CD14-positive monocyte (primary cell): ENCODE measurements at regions not wholly inside any gene's neighbourhood (a gene's known extent, or its start where the extent isn't known, plus 50 kb on each side); places are given as distances from the start of the nearest gene placed in this dataset.

Experiments
- DNase-seq, 3 donors: peaks; one replicate each; pipeline ENCODE4 v3.0.0-alpha.2; 2011 to 2022
- H2AFZ ChIP-seq: 2 replicates; pipeline ENCODE4 v1.6.0; 2012; ENCODE audit warnings: mild to moderate bottlenecking, low read depth, low read length, inconsistent platforms; ENCODE audit not compliant: insufficient read depth, poor library complexity, severe bottlenecking
- H3K27ac ChIP-seq, 2 donors: 1 replicate in 1 of 2; 2 replicates in 1 of 2; pipeline ENCODE4 v1.5.1; 2012 to 2013; ENCODE audit warnings: low read length in 2 of 2, control low read depth in 1 of 2, inconsistent platforms in 1 of 2, low read depth in 1 of 2, mild to moderate bottlenecking in 1 of 2
- H3K27me3 ChIP-seq, 2 donors: one replicate each; pipeline versions ENCODE4 v1.6.0 to v1.6.1; 2011 to 2013; ENCODE audit warnings: low read length in 2 of 2; ENCODE audit not compliant: control insufficient read depth in 2 of 2, insufficient read depth in 2 of 2
- H3K36me3 ChIP-seq, 2 donors: replicated peaks in 1 of 2; 1 replicate in 1 of 2; 2 replicates in 1 of 2; pipeline versions ENCODE4 v1.5.1 to v1.6.1; 2012 to 2013; ENCODE audit warnings: low read length in 2 of 2, control low read depth in 1 of 2, inconsistent platforms in 1 of 2, mild to moderate bottlenecking in 1 of 2; ENCODE audit not compliant: insufficient read depth in 2 of 2, control insufficient read depth in 1 of 2
- H3K4me1 ChIP-seq, 2 donors: 1 replicate in 1 of 2; 2 replicates in 1 of 2; pipeline versions ENCODE4 v1.5.1 to v1.6.1; 2012 to 2013; ENCODE audit warnings: low read length in 2 of 2, control low read depth in 1 of 2, inconsistent platforms in 1 of 2, mild to moderate bottlenecking in 1 of 2, moderate library complexity in 1 of 2; ENCODE audit not compliant: insufficient read depth in 2 of 2, control insufficient read depth in 1 of 2
- H3K4me2 ChIP-seq: replicated peaks from 2 replicates; pipeline ENCODE3; 2012; ENCODE audit warnings: low read length, moderate library complexity, mild to moderate bottlenecking; ENCODE audit not compliant: poor library complexity, severe bottlenecking; ENCODE audit errors: extremely low read depth
- H3K4me3 ChIP-seq, 3 experiments: fragments of 200-600 bp in 1 of 3; sonication (generic) in 1 of 3; replicated peaks in 1 of 3; 1 replicate in 2 of 3; 2 replicates in 1 of 3; pipeline ENCODE4 v1.5.1; 2011 to 2013; ENCODE audit warnings: low read length in 3 of 3, mild to moderate bottlenecking in 3 of 3, control low read depth in 2 of 3, low read depth in 2 of 3, inconsistent platforms in 1 of 3, moderate library complexity in 1 of 3
- H3K79me2 ChIP-seq: 2 replicates; pipeline ENCODE4 v1.6.0; 2012; ENCODE audit warnings: mild to moderate bottlenecking, control low read depth, inconsistent platforms, low read length, moderate library complexity; ENCODE audit not compliant: insufficient read depth
- H3K9ac ChIP-seq: 2 replicates; pipeline ENCODE4 v1.6.0; 2017; ENCODE audit warnings: low read length, mild to moderate bottlenecking; ENCODE audit not compliant: insufficient read depth, poor library complexity, severe bottlenecking
- H3K9me3 ChIP-seq, 2 donors: replicated peaks in 1 of 2; 1 replicate in 1 of 2; 2 replicates in 1 of 2; pipeline versions ENCODE4 v1.5.1 to v1.6.1; 2012 to 2013; ENCODE audit warnings: low read length in 2 of 2, control low read depth in 1 of 2; ENCODE audit not compliant: control insufficient read depth in 1 of 2, insufficient read depth in 1 of 2
- H4K20me1 ChIP-seq: 2 replicates; pipeline ENCODE4 v1.6.0; 2012; ENCODE audit warnings: mild to moderate bottlenecking, low read length, control low read depth, moderate library complexity; ENCODE audit not compliant: insufficient read depth
- H3K27ac Mint-ChIP-seq, 7 donors: one replicate each; pipeline ENCODE4 v1.8.0; 2020; ENCODE audit warnings: mild to moderate bottlenecking in 7 of 7, mixed read lengths in 7 of 7, moderate library complexity in 6 of 7, inconsistent platforms in 2 of 7
- H3K27me3 Mint-ChIP-seq, 3 donors: one replicate each; pipeline ENCODE4 v1.8.0; 2021 to 2022; ENCODE audit warnings: low read depth in 3 of 3, mild to moderate bottlenecking in 3 of 3, mixed read lengths in 3 of 3, moderate library complexity in 3 of 3, inconsistent platforms in 1 of 3
- H3K36me3 Mint-ChIP-seq, 2 donors: one replicate each; pipeline ENCODE4 v1.8.0; 2020; ENCODE audit warnings: mixed read lengths in 2 of 2, inconsistent platforms in 1 of 2, mild to moderate bottlenecking in 1 of 2
- H3K4me1 Mint-ChIP-seq: one replicate; pipeline ENCODE4 v1.8.0; 2020; ENCODE audit warnings: mild to moderate bottlenecking, mixed read lengths
- H3K4me3 Mint-ChIP-seq, 2 donors: one replicate each; pipeline ENCODE4 v1.8.0; 2020; ENCODE audit warnings: mild to moderate bottlenecking in 2 of 2, mixed read lengths in 2 of 2, moderate library complexity in 1 of 2
- H3K9me3 Mint-ChIP-seq, 7 donors: one replicate each; pipeline ENCODE4 v1.8.0; 2020 to 2022; ENCODE audit warnings: mixed read lengths in 7 of 7, mild to moderate bottlenecking in 6 of 7, moderate library complexity in 6 of 7, inconsistent platforms in 2 of 7
- CTCF ChIP-seq: fragments of 200-600 bp; IDR thresholded peaks from one replicate; pipeline ENCODE4 v1.8.0; 2022; ENCODE audit warnings: antibody characterized with exemption, mild to moderate bottlenecking
- whole genome bisulfite sequencing: methylation state at CpG from one replicate; pipeline ENCODE4 v1.1.5; 2013; ENCODE audit warnings: missing lambda C conversion rate; ENCODE audit not compliant: insufficient coverage; 5-methylcytosine and 5-hydroxymethylcytosine counted together
- intact Hi-C, 2 donors: fragments of 100-400 bp; cut with micrococcal nuclease; formaldehyde crosslinking; loops; one replicate each; pipeline versions ENCODE4 v1.15.0 to v1.15.1; 2023

GRCh38 chr20:7410150-7410549 lies 530.1 kb downstream of the HAO1 start:
- H3K27me3 Mint-ChIP-seq, result peaks cover 0 to 4% (median 1%) of the 10 kb centered on the region in 3 donors
- intact Hi-C loops, result no loop called here
- no peak overlapping the region for H3K27ac Mint-ChIP-seq
- H3K36me3 Mint-ChIP-seq, result no peaks in the 10 kb centered on the region
- no peak overlapping the region for H3K4me3 Mint-ChIP-seq
- WGBS, result no CpG with 5 or more reads among the region's 3 CpGs
- no peak overlapping the region for H3K27ac ChIP-seq
- no peaks in the 10 kb centered on the region for H3K27me3 ChIP-seq
- DNase-seq, result no peak
- no peak overlapping the region for H2AFZ ChIP-seq
- H3K79me2 ChIP-seq, result no peaks in the 10 kb centered on the region
- H3K9me3 ChIP-seq, result no peaks in the 10 kb centered on the region
- no peaks in the 10 kb centered on the region for H3K4me1 ChIP-seq
- no peaks in the 10 kb centered on the region for H3K36me3 ChIP-seq
- H3K4me2 ChIP-seq, result no peak overlapping the region
- no peaks in the 10 kb centered on the region for H4K20me1 ChIP-seq
- no peaks in the 10 kb centered on the region for H3K4me1 Mint-ChIP-seq
- peaks cover 0 to 2% (median 0%) of the 10 kb centered on the region in 7 donors for H3K9me3 Mint-ChIP-seq
- TF ChIP-seq CTCF, result no peak
- H3K9ac ChIP-seq, result no peak overlapping the region
- H3K4me3 ChIP-seq, result no peak overlapping the region

DNA sequence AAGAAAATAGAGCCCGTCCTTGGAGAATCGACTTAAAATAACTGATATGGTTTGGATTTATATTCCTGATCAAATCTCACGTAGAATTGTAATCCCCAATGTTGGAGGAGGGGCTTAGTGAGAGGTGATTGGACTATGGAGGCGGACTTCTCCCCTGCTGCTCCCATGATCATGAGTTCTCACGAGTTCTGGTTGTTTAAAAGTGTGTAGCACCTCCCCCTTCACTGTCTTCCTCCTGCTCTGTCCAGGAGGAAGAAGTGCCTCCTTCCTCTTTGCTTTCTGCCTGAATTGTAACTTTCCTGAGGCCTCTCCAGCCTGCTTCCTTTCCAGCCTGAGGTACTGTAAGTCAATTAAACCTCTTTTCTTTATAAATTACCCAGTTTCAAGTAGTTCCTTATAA lies 529.2 kb downstream of the HAO1 start:
- Mint-ChIP-seq H3K36me3 (no peaks in the 10 kb centered on the region), H3K4me3 (no peak overlapping the region)
- H3K27ac ChIP-seq, result no peak overlapping the region

More for the DNA sequence above, 529.2 kb downstream of the HAO1 start:
- intact Hi-C loops, result no loop called here
- no peak for TF ChIP-seq CTCF
- no peak overlapping the region for H3K27ac Mint-ChIP-seq
- peaks cover 0 to 5% (median 1%) of the 10 kb centered on the region in 3 donors for H3K27me3 Mint-ChIP-seq
- Histone ChIP-seq H3K36me3 (no peaks in the 10 kb centered on the region), H3K4me1 (no peaks in the 10 kb centered on the region), H3K9me3 (no peaks in the 10 kb centered on the region), H3K4me2 (no peak overlapping the region), H3K79me2 (no peaks in the 10 kb centered on the region), H2AFZ (no peak overlapping the region), H3K27me3 (no peaks in the 10 kb centered on the region), H3K4me3 (no peak overlapping the region), H4K20me1 (no peaks in the 10 kb centered on the region), H3K9ac (no peak overlapping the region)
- DNase-seq, result no peak
- H3K9me3 Mint-ChIP-seq, result peaks cover 0 to 2% (median 0%) of the 10 kb centered on the region in 7 donors
- H3K4me1 Mint-ChIP-seq, result no peaks in the 10 kb centered on the region
- WGBS, result no CpG with 5 or more reads among the region's 5 CpGs
